IPS-15b (cell line): ENCODE measurements at regions not wholly inside any gene's neighbourhood (a gene's known extent, or its start where the extent isn't known, plus 50 kb on each side); places are given as distances from the start of the nearest gene placed in this dataset.

Experiments
- H3K27me3 ChIP-seq: one replicate; pipeline ENCODE4 v1.6.1; 2013; ENCODE audit warnings: low read length; ENCODE audit not compliant: control insufficient read depth, insufficient read depth
- H3K36me3 ChIP-seq: one replicate; pipeline ENCODE4 v1.6.1; 2013; ENCODE audit warnings: low read length; ENCODE audit not compliant: control insufficient read depth, insufficient read depth
- H3K4me1 ChIP-seq: one replicate; pipeline ENCODE4 v1.6.1; 2013; ENCODE audit warnings: mild to moderate bottlenecking, low read length; ENCODE audit not compliant: control insufficient read depth, insufficient read depth
- H3K4me3 ChIP-seq: one replicate; pipeline ENCODE4 v1.5.1; 2013; ENCODE audit warnings: low read depth, low read length
- H3K9ac ChIP-seq: one replicate; pipeline ENCODE4 v1.6.1; 2013; ENCODE audit warnings: low read depth, mild to moderate bottlenecking, low read length
- H3K9me3 ChIP-seq: one replicate; pipeline ENCODE4 v1.6.1; 2013; ENCODE audit warnings: mild to moderate bottlenecking, low read length; ENCODE audit not compliant: control insufficient read depth, insufficient read depth

DNA sequence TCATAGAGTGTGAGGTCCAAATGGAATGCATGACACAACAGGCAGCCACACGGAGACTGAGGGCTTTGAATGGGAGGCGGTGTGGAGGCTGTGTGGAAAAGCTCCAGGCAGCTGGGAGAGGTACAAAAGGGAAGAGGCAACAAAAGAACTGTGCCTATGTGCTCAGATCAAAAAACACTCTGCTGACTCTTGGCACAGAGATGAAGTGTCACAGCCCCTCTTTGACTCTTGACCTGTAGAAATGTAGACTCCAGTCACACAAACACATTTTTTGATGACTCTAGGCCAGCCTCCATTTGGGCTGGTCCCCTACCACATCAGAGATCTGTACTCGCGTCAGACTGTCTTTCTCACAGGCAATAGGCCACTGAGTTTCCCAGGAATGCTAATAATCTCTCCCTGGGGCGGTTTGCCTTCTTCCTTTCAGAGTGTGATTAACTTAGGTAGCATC is 456.0 kb downstream of the TUSC7 start:
- Histone ChIP-seq H3K4me3 (no peak overlapping the region), H3K36me3 (no peaks in the 10 kb centered on the region), H3K9me3 (no peaks in the 10 kb centered on the region), H3K27me3 (no peaks in the 10 kb centered on the region), H3K9ac (no peak overlapping the region), H3K4me1 (no peaks in the 10 kb centered on the region)

DNA sequence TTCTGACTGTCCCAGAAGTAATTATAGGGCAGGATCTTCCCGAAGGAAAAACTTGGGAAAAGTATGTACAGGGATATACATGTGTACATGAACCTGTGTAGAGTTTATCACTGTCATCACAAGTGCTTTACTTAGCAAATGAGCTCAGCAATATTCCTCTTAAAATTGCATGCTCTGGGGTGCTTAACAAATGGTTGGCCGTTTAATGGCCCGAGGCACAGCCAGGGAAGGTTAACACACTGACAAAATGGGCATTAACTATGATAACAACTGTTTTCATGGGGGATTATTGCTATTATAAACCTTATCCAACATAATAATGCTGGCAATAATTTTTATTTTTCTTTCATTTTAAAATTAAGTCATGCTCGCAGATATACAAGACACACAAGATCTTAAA is 459.3 kb downstream of the TUSC7 start:
- H3K27me3 ChIP-seq = no peaks in the 10 kb centered on the region
- H3K9me3 ChIP-seq = no peaks in the 10 kb centered on the region
- no peak overlapping the region for H3K4me3 ChIP-seq
- no peak overlapping the region for H3K9ac ChIP-seq
- no peaks in the 10 kb centered on the region for H3K4me1 ChIP-seq
- H3K36me3 ChIP-seq = no peaks in the 10 kb centered on the region

DNA sequence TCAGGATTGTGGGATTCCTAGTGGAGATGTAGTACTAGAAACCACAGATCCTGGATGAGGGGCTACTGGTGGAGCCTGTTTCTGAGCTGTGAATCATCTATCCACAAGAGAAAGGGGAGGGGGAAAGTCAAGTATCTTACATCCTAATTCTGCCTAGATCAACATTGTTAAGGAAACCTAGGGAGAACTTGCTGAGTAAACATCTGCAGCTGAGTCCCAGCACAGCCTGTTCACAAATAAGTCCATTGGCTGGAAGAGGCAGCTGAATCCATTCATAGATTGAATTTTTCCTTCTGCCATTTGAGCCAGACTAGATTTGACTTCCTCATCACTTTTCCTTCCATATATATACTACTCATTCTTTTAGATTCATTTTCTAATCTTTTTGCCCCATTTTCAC is 460.5 kb downstream of the TUSC7 start:
- H3K4me1 ChIP-seq = no peaks in the 10 kb centered on the region
- no peaks in the 10 kb centered on the region for H3K36me3 ChIP-seq
- H3K9me3 ChIP-seq = no peaks in the 10 kb centered on the region
- H3K9ac ChIP-seq = no peak overlapping the region
- H3K4me3 ChIP-seq = no peak overlapping the region
- H3K27me3 ChIP-seq = no peaks in the 10 kb centered on the region

DNA sequence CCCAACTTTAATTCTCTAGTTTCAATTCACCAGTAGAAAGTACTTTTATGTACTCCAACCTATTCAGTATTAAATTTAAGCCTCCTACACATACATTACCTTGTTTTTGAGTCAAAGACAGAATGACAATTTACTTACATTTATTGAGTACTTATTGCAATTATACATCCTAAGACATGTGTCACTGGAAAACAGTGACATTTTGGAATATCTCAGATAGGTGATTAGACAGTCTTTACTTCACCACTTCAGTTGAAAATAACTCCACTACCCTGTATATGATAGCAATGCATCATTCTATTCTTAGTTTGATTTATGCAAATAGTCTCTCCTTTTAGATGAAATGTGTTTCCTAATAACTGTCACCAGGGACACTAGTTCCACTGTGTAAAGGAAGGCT is 461.5 kb downstream of the TUSC7 start:
- Histone ChIP-seq H3K9me3 (no peaks in the 10 kb centered on the region), H3K4me3 (no peak overlapping the region), H3K27me3 (no peaks in the 10 kb centered on the region), H3K4me1 (no peaks in the 10 kb centered on the region), H3K36me3 (no peaks in the 10 kb centered on the region), H3K9ac (no peak overlapping the region)

DNA sequence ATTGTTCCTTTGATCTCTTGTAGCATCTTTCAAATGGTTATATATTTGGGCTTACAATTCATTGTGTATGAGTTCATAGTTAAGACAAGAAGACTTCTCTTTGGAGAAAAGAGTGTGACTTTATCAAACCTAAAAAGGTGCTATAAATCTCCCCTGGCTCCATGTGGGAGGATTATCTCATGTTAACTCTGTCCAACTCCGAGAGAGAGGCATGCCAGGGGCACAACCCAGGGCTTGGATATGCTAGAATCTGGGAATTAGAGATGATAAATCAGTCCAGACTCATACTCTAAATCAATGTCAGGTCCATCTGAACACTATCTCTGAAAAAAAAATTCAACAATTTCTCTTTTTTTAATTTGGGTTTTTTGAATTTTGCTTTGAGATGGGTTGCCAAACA is 462.8 kb downstream of the TUSC7 start:
- no peaks in the 10 kb centered on the region for H3K9me3 ChIP-seq
- no peaks in the 10 kb centered on the region for H3K4me1 ChIP-seq
- no peaks in the 10 kb centered on the region for H3K27me3 ChIP-seq
- H3K4me3 ChIP-seq = no peak overlapping the region
- no peaks in the 10 kb centered on the region for H3K36me3 ChIP-seq
- no peak overlapping the region for H3K9ac ChIP-seq

DNA sequence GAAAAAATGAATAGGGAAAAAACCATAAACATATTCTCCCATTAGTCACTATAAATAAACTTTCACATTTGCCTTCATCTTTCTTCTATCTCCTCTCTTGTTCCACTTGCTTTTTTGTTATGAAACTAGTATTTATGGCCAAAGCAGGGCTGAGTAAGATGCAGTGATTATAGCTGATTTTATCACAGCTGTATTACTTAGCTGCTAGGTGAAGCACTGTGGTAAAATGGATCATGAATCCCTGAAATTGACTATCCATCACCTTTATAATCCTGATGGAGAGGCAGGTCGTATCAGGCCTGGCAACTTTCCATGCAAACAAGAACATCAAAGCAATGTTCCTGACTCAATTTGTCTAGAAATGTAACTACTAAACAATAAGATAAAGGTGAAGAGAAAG is 471.6 kb downstream of the TUSC7 start:
- H3K27me3 ChIP-seq = no peaks in the 10 kb centered on the region
- H3K4me3 ChIP-seq = no peak overlapping the region

DNA sequence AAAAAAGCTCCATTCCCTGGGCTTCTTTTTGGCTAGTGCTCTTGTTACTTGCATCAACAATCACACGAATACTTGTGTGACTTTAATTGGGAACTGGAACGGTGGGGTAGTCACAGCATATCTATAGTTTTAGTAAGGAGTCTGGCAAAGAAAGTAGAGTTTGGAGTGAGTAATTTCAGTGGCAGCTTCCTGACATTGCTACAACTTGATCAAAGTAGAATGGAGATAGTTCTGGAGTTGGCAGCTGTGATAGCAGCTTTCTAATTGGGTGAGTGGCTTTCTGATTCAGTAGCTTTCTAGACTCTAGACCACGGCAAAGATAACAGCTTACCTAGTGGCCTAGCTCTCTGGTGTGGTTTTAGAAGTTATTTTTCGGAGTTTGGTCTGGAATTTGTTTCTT is 475.0 kb downstream of the TUSC7 start:
- no peak overlapping the region for H3K9ac ChIP-seq
- no peaks in the 10 kb centered on the region for H3K4me1 ChIP-seq
- H3K4me3 ChIP-seq = no peak overlapping the region
- H3K9me3 ChIP-seq = no peaks in the 10 kb centered on the region
- H3K36me3 ChIP-seq = no peaks in the 10 kb centered on the region
- no peaks in the 10 kb centered on the region for H3K27me3 ChIP-seq

More for the DNA sequence above, 471.6 kb downstream of the TUSC7 start:
- Histone ChIP-seq H3K36me3 (no peaks in the 10 kb centered on the region), H3K4me1 (no peaks in the 10 kb centered on the region), H3K9me3 (no peaks in the 10 kb centered on the region), H3K9ac (no peak overlapping the region)

DNA sequence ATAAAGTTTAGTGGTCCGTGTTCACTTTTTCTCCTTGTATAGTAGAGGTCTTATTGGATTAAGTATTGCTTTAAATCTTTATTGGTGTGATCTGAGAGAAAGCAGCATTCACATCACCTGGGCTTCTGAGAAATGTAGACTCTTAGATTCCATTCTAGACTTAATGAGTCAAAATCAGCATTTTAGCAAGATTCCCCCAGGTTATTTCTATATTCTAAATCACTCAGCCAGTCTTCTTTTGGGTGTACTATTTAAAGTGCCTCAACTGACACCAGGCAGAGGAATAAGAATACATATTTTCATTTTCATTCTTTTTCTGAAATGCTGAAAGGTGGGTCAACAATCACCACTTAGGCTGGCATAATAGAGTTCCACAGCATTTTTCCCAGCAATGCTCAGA is 481.7 kb downstream of the TUSC7 start:
- no peaks in the 10 kb centered on the region for H3K9me3 ChIP-seq
- no peak overlapping the region for H3K9ac ChIP-seq
- no peaks in the 10 kb centered on the region for H3K27me3 ChIP-seq
- H3K4me3 ChIP-seq = no peak overlapping the region
- H3K36me3 ChIP-seq = no peaks in the 10 kb centered on the region
- no peaks in the 10 kb centered on the region for H3K4me1 ChIP-seq

DNA sequence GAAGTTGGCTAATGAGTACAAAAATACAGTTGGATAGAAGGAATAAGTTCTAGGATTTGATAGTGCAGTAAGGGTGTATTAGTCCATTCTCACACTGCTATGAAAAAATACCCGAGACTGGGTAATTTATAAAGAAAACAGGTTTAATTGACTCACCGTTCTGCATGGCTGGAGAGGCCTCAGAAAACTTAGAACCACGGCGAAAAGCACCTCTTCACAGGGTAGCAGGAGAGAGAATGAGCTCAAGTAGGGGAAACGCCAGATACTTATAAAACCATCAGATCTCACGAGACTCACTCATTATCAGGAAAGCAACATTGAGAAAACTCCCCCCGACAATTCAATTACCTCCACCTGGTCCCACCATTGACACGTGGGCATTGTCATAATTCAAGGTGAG is 483.3 kb downstream of the TUSC7 start:
- Histone ChIP-seq H3K27me3 (no peaks in the 10 kb centered on the region), H3K36me3 (no peaks in the 10 kb centered on the region), H3K9me3 (no peaks in the 10 kb centered on the region), H3K9ac (no peak overlapping the region), H3K4me1 (no peaks in the 10 kb centered on the region), H3K4me3 (no peak overlapping the region)

DNA sequence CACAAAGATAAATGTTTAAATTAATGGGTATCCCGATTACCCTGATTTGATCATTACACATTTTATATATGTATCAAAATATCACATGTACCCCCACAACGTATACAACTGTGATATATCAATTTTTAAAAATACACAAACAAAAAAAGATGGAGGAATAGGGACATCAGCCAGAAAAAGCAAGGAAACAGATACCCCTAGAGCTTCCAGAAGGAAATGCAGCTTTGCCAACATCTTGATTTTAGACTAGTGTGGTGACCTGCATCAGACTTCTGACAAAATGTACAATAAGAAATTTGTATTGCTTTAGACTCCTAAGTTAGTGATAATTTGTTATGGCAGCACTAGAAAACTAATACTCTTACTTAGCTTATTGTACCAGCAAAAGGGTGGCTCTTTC is 483.8 kb downstream of the TUSC7 start:
- Histone ChIP-seq H3K9ac (no peak overlapping the region), H3K9me3 (no peaks in the 10 kb centered on the region), H3K36me3 (no peaks in the 10 kb centered on the region), H3K27me3 (no peaks in the 10 kb centered on the region), H3K4me1 (no peaks in the 10 kb centered on the region), H3K4me3 (no peak overlapping the region)

DNA sequence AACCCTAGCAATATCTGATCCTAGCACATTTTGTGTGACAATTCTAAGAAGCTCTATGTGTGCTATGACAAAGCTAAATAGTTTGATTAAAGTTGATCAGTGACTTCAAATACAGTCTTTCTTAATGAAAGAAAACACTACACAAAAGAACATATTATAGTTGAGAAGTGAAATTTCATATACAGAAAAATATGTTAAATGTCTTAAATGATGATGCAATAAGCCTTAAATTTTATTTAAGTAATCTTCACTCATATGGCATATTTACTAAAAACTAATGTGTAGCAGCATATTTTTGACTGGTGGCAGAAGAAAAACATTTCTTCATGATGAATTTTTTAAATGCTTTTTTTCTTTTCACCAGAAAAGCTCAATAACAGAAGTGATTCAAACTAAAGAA is 485.5 kb downstream of the TUSC7 start:
- H3K4me1 ChIP-seq = peaks cover 3% of the 10 kb centered on the region
- no peaks in the 10 kb centered on the region for H3K9me3 ChIP-seq
- H3K9ac ChIP-seq = no peak overlapping the region
- H3K36me3 ChIP-seq = no peaks in the 10 kb centered on the region
- H3K4me3 ChIP-seq = no peak overlapping the region
- H3K27me3 ChIP-seq = no peaks in the 10 kb centered on the region

DNA sequence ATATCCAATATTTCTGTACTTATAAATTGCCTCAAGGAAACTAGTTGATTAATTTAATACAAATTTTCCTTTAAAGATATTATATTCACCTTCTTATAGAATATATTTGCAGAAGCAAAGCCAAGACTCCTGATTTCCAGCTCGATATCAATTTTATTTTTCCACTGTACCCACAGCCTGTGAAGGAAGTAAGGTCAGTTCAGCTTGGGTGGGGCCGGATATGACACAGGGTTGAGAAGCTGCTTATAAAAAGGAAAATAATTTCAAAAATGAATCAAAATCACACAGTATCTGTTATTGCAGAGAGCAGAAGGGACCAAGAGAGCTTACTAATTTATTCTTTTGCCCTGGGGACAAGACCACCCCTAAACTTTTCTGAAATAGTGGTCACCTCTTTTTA is 491.4 kb downstream of the TUSC7 start:
- no peaks in the 10 kb centered on the region for H3K27me3 ChIP-seq
- no peak overlapping the region for H3K9ac ChIP-seq
- H3K4me3 ChIP-seq = no peak overlapping the region
- no peaks in the 10 kb centered on the region for H3K9me3 ChIP-seq
- H3K36me3 ChIP-seq = no peaks in the 10 kb centered on the region
- peaks cover 6% of the 10 kb centered on the region for H3K4me1 ChIP-seq
